H9 (cell line): ENCODE measurements at regions not wholly inside any gene's neighbourhood (a gene's known extent, or its start where the extent isn't known, plus 50 kb on each side); places are given as distances from the start of the nearest gene placed in this dataset.

Experiments used
- DNase-seq: peaks from one replicate; pipeline ENCODE4 v3.0.0-alpha.2; 2017
- H2AFZ ChIP-seq: one replicate; pipeline ENCODE4 v1.6.1; 2013; ENCODE audit warnings: mild to moderate bottlenecking, low read length, control low read depth, moderate library complexity
- H2AK5ac ChIP-seq: 2 replicates; pipeline ENCODE4 v1.6.1; 2013; ENCODE audit warnings: low read length, control low read depth, mixed read lengths; ENCODE audit not compliant: insufficient read length
- H2BK120ac ChIP-seq: one replicate; pipeline ENCODE4 v1.6.1; 2013; ENCODE audit warnings: low read depth, mild to moderate bottlenecking, low read length, control low read depth, inconsistent platforms; ENCODE audit not compliant: poor library complexity, severe bottlenecking
- H2BK12ac ChIP-seq: 2 replicates; pipeline ENCODE4 v1.6.1; 2013; ENCODE audit warnings: low read length, control low read depth, mixed read lengths, low read depth; ENCODE audit not compliant: insufficient read length
- H2BK15ac ChIP-seq: 2 replicates; pipeline ENCODE4 v1.6.1; 2013; ENCODE audit warnings: low read depth, low read length, control low read depth
- H2BK20ac ChIP-seq: one replicate; pipeline ENCODE4 v1.6.1; 2013; ENCODE audit warnings: low read depth, mild to moderate bottlenecking, low read length, control low read depth, inconsistent platforms; ENCODE audit not compliant: poor library complexity, severe bottlenecking
- H2BK5ac ChIP-seq: 2 replicates; pipeline ENCODE4 v1.6.1; 2013; ENCODE audit warnings: low read length, control low read depth, mixed read lengths; ENCODE audit not compliant: insufficient read length
- H3K14ac ChIP-seq: 2 replicates; pipeline ENCODE4 v1.6.1; 2013; ENCODE audit warnings: low read length, control low read depth; ENCODE audit not compliant: insufficient read depth
- H3K18ac ChIP-seq: 2 replicates; pipeline ENCODE4 v1.6.1; 2013; ENCODE audit warnings: low read depth, mild to moderate bottlenecking, mixed read lengths, low read length, control low read depth; ENCODE audit not compliant: insufficient read length
- H3K23ac ChIP-seq: 2 replicates; pipeline ENCODE4 v1.6.1; 2013; ENCODE audit warnings: low read length, control low read depth, mixed read lengths, low read depth; ENCODE audit not compliant: insufficient read length
- H3K23me2 ChIP-seq: 2 replicates; pipeline ENCODE4 v1.6.1; 2013; ENCODE audit warnings: low read depth, mild to moderate bottlenecking, mixed read lengths, low read length, control low read depth; ENCODE audit not compliant: insufficient read length, poor library complexity, severe bottlenecking
- H3K27ac ChIP-seq: 2 replicates; pipeline ENCODE4 v1.5.1; 2013; ENCODE audit warnings: low read length, control low read depth, mixed read lengths, low read depth; ENCODE audit not compliant: insufficient read length
- H3K27me3 ChIP-seq: 2 replicates; pipeline ENCODE4 v1.6.1; 2013; ENCODE audit warnings: low read length, control low read depth, inconsistent platforms; ENCODE audit not compliant: insufficient read depth
- H3K4ac ChIP-seq: 2 replicates; pipeline ENCODE4 v1.6.1; 2013; ENCODE audit warnings: low read depth, mild to moderate bottlenecking, control low read depth, inconsistent platforms, low read length, moderate library complexity
- H3K4me1 ChIP-seq: 2 replicates; pipeline ENCODE4 v1.6.1; 2013; ENCODE audit warnings: low read length, control low read depth, inconsistent platforms; ENCODE audit not compliant: insufficient read depth
- H3K4me2 ChIP-seq: 2 replicates; pipeline ENCODE4 v1.6.1; 2013; ENCODE audit warnings: low read length, control low read depth, mixed read lengths; ENCODE audit not compliant: insufficient read length, insufficient read depth
- H3K56ac ChIP-seq: 2 replicates; pipeline ENCODE4 v1.6.1; 2013; ENCODE audit warnings: low read depth, mild to moderate bottlenecking, mixed read lengths, low read length, control low read depth; ENCODE audit not compliant: insufficient read length
- H3K79me1 ChIP-seq: 2 replicates; pipeline ENCODE4 v1.6.1; 2013; ENCODE audit warnings: low read depth, mild to moderate bottlenecking, moderate library complexity, low read length, control low read depth, inconsistent platforms; ENCODE audit not compliant: insufficient read depth, poor library complexity, severe bottlenecking
- H3K79me2 ChIP-seq: 2 replicates; pipeline ENCODE4 v1.6.1; 2013; ENCODE audit warnings: low read length, control low read depth, inconsistent platforms; ENCODE audit not compliant: insufficient read depth
- H3K9ac ChIP-seq: 2 replicates; pipeline ENCODE4 v1.6.1; 2013; ENCODE audit warnings: low read length, control low read depth, mixed read lengths; ENCODE audit not compliant: insufficient read length; ENCODE audit errors: extremely low read depth
- H3K9me3 ChIP-seq: one replicate; pipeline ENCODE4 v1.6.1; 2013; ENCODE audit warnings: low read depth, low read length, inconsistent platforms; ENCODE audit not compliant: control insufficient read depth
- H3T11ph ChIP-seq: one replicate; pipeline ENCODE4 v1.6.1; 2013; ENCODE audit warnings: mild to moderate bottlenecking, low read length, control low read depth, inconsistent platforms
- H4K20me1 ChIP-seq: one replicate; pipeline ENCODE4 v1.6.1; 2013; ENCODE audit not compliant: control insufficient read depth, insufficient read length, insufficient read depth
- H4K5ac ChIP-seq: 2 replicates; pipeline ENCODE4 v1.6.1; 2013; ENCODE audit warnings: low read depth, mild to moderate bottlenecking, mixed read lengths, low read length, control low read depth; ENCODE audit not compliant: insufficient read length
- H4K8ac ChIP-seq: replicated peaks from 2 replicates; pipeline ENCODE4 v1.6.1; 2013; ENCODE audit warnings: low read length, control low read depth, mixed read lengths, low read depth; ENCODE audit not compliant: insufficient read length
- H4K91ac ChIP-seq: 2 replicates; pipeline ENCODE4 v1.6.1; 2013; ENCODE audit warnings: low read depth, mild to moderate bottlenecking, moderate library complexity, mixed read lengths, low read length, control low read depth; ENCODE audit not compliant: insufficient read length
- H3K27ac Mint-ChIP-seq, 3 experiments: 2 replicates in 2 of 3; 3 replicates in 1 of 3; pipeline ENCODE4 v1.8.0; 2020 to 2021; ENCODE audit warnings: mixed read lengths in 3 of 3, mild to moderate bottlenecking in 1 of 3, moderate library complexity in 1 of 3
- H3K27me3 Mint-ChIP-seq: 2 replicates; pipeline ENCODE4 v1.8.0; 2021; ENCODE audit warnings: low read depth, mild to moderate bottlenecking, moderate library complexity, mixed read lengths
- H3K36me3 Mint-ChIP-seq, 3 experiments: 2 replicates in 2 of 3; 3 replicates in 1 of 3; pipeline ENCODE4 v1.8.0; 2020 to 2021; ENCODE audit warnings: low read depth in 3 of 3, mixed read lengths in 3 of 3; ENCODE audit not compliant: insufficient read depth in 1 of 3
- H3K4me1 Mint-ChIP-seq, 2 experiments: 2 replicates each; pipeline ENCODE4 v1.8.0; 2020; ENCODE audit warnings: mixed read lengths in 2 of 2
- H3K4me3 Mint-ChIP-seq, 2 experiments: 2 replicates in 1 of 2; 3 replicates in 1 of 2; pipeline ENCODE4 v1.8.0; 2020 to 2021; ENCODE audit warnings: mild to moderate bottlenecking in 2 of 2, mixed read lengths in 2 of 2, moderate library complexity in 1 of 2
- H3K9me3 Mint-ChIP-seq, 2 experiments: 2 replicates in 1 of 2; 3 replicates in 1 of 2; pipeline ENCODE4 v1.8.0; 2020; ENCODE audit warnings: mild to moderate bottlenecking in 2 of 2, mixed read lengths in 2 of 2, moderate library complexity in 1 of 2
- WGBS: extraction: QIAGEN DNeasy Blood & Tissue Kit; methylation state at CpG from one replicate; pipeline ENCODE4 v1.1.7; 2013; ENCODE audit warnings: missing lambda C conversion rate, low lambda C conversion rate, mixed read lengths; ENCODE audit not compliant: insufficient read length; ENCODE audit errors: extremely low coverage; 5-methylcytosine and 5-hydroxymethylcytosine counted together
- TF ChIP-seq, protein P1 (sequence below): fragments of 200-600 bp; sonication (generic); conservative IDR thresholded peaks from 3 replicates; pipeline ENCODE4 v1.8.0; 2021; ENCODE audit warnings: antibody characterized with exemption, mild to moderate bottlenecking

DNA sequence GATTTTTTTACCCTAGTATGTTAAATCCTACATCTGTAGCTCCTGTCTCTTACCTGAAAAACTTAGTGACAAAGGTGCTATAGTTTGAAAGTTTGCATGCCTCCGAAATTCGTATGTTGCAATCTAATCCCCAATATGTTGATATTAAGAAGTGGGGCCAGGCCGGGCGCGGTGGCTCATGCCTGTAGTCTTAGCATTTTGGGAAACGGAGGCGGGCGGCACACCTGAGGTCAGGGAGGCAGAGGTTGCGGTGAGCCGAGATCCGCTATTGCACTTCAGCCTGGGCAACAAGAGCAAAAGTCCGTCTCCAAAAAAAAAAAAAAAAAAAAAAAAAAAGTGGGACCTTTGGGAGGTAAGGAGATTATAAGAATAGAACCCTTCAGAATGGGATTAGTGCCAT lies 471.3 kb upstream of the TECRL start:
- H3K23ac ChIP-seq = no peak overlapping the region
- H4K8ac ChIP-seq = no peak overlapping the region
- H3K56ac ChIP-seq = no peak overlapping the region
- no peaks in the 10 kb centered on the region for H3K27me3 ChIP-seq
- no peak overlapping the region for H3K4ac ChIP-seq
- Mint-ChIP-seq H3K27me3 (no peaks in the 10 kb centered on the region), H3K36me3 (no peaks in the 10 kb centered on the region), H3K4me1 (no peaks in the 10 kb centered on the region), H3K9me3 (no peaks in the 10 kb centered on the region), H3K4me3 (no peak overlapping the region), H3K27ac (no peak overlapping the region; a peak in 1 of 7 replicates)
- H3K18ac ChIP-seq = no peak overlapping the region
- no peak overlapping the region for H2BK5ac ChIP-seq
- no peak overlapping the region for H4K91ac ChIP-seq
- H2AFZ ChIP-seq = no peak overlapping the region
- no peaks in the 10 kb centered on the region for H3K23me2 ChIP-seq
- H2BK20ac ChIP-seq = no peak overlapping the region
- H4K5ac ChIP-seq = no peak overlapping the region
- no peak overlapping the region for H3K9ac ChIP-seq
- WGBS = no CpG with 5 or more reads among the region's 12 CpGs
- no peak overlapping the region for H2BK12ac ChIP-seq
- H4K20me1 ChIP-seq = no peaks in the 10 kb centered on the region
- no peak overlapping the region for H2BK15ac ChIP-seq
- H3K14ac ChIP-seq = no peak overlapping the region
- no peaks in the 10 kb centered on the region for H3K9me3 ChIP-seq
- no peak overlapping the region for H3K27ac ChIP-seq
- H3K4me1 ChIP-seq = no peaks in the 10 kb centered on the region
- no peak overlapping the region for H3T11ph ChIP-seq
- H3K79me1 ChIP-seq = no peaks in the 10 kb centered on the region
- H3K4me2 ChIP-seq = no peak overlapping the region
- no peaks in the 10 kb centered on the region for H3K79me2 ChIP-seq
- TF ChIP-seq, protein P1, sequence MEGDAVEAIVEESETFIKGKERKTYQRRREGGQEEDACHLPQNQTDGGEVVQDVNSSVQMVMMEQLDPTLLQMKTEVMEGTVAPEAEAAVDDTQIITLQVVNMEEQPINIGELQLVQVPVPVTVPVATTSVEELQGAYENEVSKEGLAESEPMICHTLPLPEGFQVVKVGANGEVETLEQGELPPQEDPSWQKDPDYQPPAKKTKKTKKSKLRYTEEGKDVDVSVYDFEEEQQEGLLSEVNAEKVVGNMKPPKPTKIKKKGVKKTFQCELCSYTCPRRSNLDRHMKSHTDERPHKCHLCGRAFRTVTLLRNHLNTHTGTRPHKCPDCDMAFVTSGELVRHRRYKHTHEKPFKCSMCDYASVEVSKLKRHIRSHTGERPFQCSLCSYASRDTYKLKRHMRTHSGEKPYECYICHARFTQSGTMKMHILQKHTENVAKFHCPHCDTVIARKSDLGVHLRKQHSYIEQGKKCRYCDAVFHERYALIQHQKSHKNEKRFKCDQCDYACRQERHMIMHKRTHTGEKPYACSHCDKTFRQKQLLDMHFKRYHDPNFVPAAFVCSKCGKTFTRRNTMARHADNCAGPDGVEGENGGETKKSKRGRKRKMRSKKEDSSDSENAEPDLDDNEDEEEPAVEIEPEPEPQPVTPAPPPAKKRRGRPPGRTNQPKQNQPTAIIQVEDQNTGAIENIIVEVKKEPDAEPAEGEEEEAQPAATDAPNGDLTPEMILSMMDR = no peak
- DNase-seq = no peak
- H2BK120ac ChIP-seq = no peak overlapping the region
- H2AK5ac ChIP-seq = no peak overlapping the region
